Nephron (organoid): ENCODE measurements at regions not wholly inside any gene's neighbourhood (a gene's known extent, or its start where the extent isn't known, plus 50 kb on each side); places are given as distances from the start of the nearest gene placed in this dataset.

ENCODE experiments used
- H3K27ac Mint-ChIP-seq, 3 experiments: 2 replicates each; pipeline ENCODE4 v1.8.0; 2020; ENCODE audit warnings: mixed read lengths in 3 of 3, mild to moderate bottlenecking in 2 of 3, moderate library complexity in 1 of 3
- H3K27me3 Mint-ChIP-seq: 2 replicates; pipeline ENCODE4 v1.8.0; 2021; ENCODE audit warnings: low read depth, mild to moderate bottlenecking, moderate library complexity, mixed read lengths
- H3K36me3 Mint-ChIP-seq: 2 replicates; pipeline ENCODE4 v1.8.0; 2020; ENCODE audit warnings: low read depth, mixed read lengths
- H3K4me1 Mint-ChIP-seq: 2 replicates; pipeline ENCODE4 v1.8.0; 2020; ENCODE audit warnings: mixed read lengths
- H3K4me3 Mint-ChIP-seq, 3 experiments: 2 replicates each; pipeline ENCODE4 v1.8.0; 2020; ENCODE audit warnings: mild to moderate bottlenecking in 3 of 3, mixed read lengths in 3 of 3, moderate library complexity in 2 of 3
- H3K9me3 Mint-ChIP-seq: 2 replicates; pipeline ENCODE4 v1.8.0; 2020; ENCODE audit warnings: mixed read lengths
- TF ChIP-seq, protein P1 (sequence below), 3 experiments: fragments of 200-600 bp; sonication (generic); IDR thresholded peaks; one replicate each; pipeline ENCODE4 v1.5.0; 2021; ENCODE audit warnings: antibody characterized with exemption in 3 of 3; ENCODE audit not compliant: unreplicated experiment in 3 of 3

DNA sequence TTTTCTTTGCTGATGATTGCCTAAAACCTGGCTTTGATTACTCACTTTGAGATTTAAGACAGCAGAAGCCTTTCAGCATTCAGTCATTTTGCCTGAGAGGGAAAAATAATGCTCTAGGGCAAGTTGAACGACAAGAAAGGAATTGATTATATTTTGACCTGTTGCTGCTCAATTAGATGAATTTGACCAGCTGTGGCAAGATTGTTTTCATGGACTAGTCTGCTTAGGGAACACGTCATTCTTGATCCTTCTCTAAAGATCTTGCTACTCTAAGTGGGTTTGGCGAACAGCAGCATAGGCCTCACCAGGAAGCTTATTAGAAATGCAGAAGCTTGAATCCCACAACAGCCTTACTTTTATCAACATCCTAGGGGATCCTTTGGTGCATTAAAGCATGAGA lies 59.7 kb upstream of the PHACTR1 start:
- TF ChIP-seq, protein P1, sequence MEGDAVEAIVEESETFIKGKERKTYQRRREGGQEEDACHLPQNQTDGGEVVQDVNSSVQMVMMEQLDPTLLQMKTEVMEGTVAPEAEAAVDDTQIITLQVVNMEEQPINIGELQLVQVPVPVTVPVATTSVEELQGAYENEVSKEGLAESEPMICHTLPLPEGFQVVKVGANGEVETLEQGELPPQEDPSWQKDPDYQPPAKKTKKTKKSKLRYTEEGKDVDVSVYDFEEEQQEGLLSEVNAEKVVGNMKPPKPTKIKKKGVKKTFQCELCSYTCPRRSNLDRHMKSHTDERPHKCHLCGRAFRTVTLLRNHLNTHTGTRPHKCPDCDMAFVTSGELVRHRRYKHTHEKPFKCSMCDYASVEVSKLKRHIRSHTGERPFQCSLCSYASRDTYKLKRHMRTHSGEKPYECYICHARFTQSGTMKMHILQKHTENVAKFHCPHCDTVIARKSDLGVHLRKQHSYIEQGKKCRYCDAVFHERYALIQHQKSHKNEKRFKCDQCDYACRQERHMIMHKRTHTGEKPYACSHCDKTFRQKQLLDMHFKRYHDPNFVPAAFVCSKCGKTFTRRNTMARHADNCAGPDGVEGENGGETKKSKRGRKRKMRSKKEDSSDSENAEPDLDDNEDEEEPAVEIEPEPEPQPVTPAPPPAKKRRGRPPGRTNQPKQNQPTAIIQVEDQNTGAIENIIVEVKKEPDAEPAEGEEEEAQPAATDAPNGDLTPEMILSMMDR (IDR thresholded peaks at IDR 0.05; ENCODE audit: unreplicated experiment in 3 of 3) = no peak
- Mint-ChIP-seq H3K36me3 (no peaks in the 10 kb centered on the region), H3K4me1 (peaks cover 11% of the 10 kb centered on the region)

DNA sequence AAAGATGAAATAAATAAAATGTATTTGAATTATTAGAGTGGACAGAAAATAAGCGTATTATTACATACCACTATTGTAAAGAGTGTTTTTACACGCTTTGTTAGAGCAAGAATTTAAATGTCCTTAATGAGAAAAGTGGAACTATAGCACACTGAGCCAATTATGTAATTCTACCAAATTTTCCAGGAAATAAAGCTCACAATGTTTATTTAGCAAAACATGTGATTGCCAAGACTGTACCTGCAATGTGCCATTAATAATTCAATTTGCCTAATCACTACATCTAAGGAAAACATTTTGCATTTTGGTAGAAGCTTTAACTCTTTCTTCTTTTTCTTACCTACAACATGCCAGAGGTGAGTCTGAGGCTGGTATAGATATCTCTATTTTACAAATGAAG lies 58.7 kb upstream of the PHACTR1 start:
- TF ChIP-seq, protein P1 (IDR thresholded peaks at IDR 0.05; ENCODE audit: unreplicated experiment in 3 of 3) = no peak
- H3K4me1 Mint-ChIP-seq = peaks cover 11% of the 10 kb centered on the region
- H3K36me3 Mint-ChIP-seq = no peaks in the 10 kb centered on the region
- no peaks in the 10 kb centered on the region for H3K27me3 Mint-ChIP-seq
- no peak overlapping the region for H3K4me3 Mint-ChIP-seq
- H3K27ac Mint-ChIP-seq = no peak overlapping the region
- no peaks in the 10 kb centered on the region for H3K9me3 Mint-ChIP-seq

More for the DNA sequence above, 59.7 kb upstream of the PHACTR1 start:
- Mint-ChIP-seq H3K27ac (no peak overlapping the region), H3K27me3 (no peaks in the 10 kb centered on the region), H3K4me3 (no peak overlapping the region), H3K9me3 (no peaks in the 10 kb centered on the region)

DNA sequence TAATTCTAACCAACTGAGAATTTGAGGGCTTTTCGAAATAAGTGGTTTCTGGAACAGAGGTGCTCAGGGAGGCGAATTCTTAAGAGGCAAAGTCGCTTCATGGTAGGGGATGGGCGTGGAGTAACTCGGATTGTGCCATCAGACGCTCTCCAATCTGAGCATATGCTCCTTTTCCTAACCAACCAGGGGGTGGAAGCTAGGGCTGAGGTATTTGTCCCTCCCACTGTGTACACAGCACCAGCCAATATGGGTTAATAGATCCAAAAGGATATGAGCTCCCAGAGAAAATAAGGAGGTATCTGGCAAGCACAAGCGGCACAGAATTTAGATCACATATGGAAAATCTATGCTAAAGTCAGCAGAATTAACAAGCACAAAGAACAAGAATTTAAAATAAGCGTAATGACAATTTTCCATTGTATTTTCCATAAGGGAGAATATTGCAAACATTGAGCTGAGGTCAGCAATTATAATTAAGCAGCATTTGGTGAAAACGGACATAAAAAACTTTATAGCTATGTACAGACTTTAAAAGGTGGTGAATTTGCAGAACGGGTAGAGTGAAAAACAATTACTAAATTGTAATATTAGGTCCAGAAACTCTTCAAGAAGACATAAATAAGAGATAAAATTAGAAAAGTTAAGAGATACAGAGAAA lies 55.0 kb upstream of the PHACTR1 start:
- H3K27ac Mint-ChIP-seq = no peak overlapping the region

More for the DNA sequence above, 55.0 kb upstream of the PHACTR1 start:
- Mint-ChIP-seq H3K4me3 (no peak overlapping the region), H3K4me1 (no peaks in the 10 kb centered on the region), H3K27me3 (no peaks in the 10 kb centered on the region), H3K36me3 (no peaks in the 10 kb centered on the region), H3K9me3 (no peaks in the 10 kb centered on the region)
- TF ChIP-seq, protein P1 (IDR thresholded peaks at IDR 0.05; ENCODE audit: unreplicated experiment in 3 of 3) = no peak
